Large intestine (tissue), 3 donors: ENCODE measurements at regions not wholly inside any gene's neighbourhood (a gene's known extent, or its start where the extent isn't known, plus 50 kb on each side); places are given as distances from the start of the nearest gene placed in this dataset.
"Not testable (repeated sequence)": the region's sequence is repeated elsewhere in the genome, so short reads cannot be mapped to it uniquely, and the experiment has no call there.

ENCODE experiments used
- DNase-seq, 2 donors: peaks; one replicate each; pipeline versions ENCODE4 v3.0.0 to v3.0.0-alpha.2; 2013
- H3K27ac ChIP-seq: one replicate; pipeline ENCODE4 v1.5.1; 2013; ENCODE audit warnings: low read length
- H3K27me3 ChIP-seq: 2 replicates; pipeline ENCODE4 v1.6.1; 2013; ENCODE audit warnings: low read length; ENCODE audit not compliant: control insufficient read depth, insufficient read depth
- H3K36me3 ChIP-seq: 2 replicates; pipeline ENCODE4 v1.6.1; 2013; ENCODE audit warnings: low read length; ENCODE audit not compliant: control insufficient read depth, insufficient read depth
- H3K4me1 ChIP-seq: one replicate; pipeline ENCODE4 v1.6.1; 2013; ENCODE audit warnings: low read length; ENCODE audit not compliant: control insufficient read depth, insufficient read depth
- H3K4me3 ChIP-seq: one replicate; pipeline ENCODE4 v1.5.1; 2013; ENCODE audit warnings: low read length
- H3K9me3 ChIP-seq: one replicate; pipeline ENCODE4 v1.6.1; 2013; ENCODE audit warnings: mild to moderate bottlenecking, low read depth, low read length, moderate library complexity; ENCODE audit not compliant: control insufficient read depth
- WGBS: methylation state at CpG from one replicate; pipeline ENCODE4 v1.1.5; 2013; ENCODE audit warnings: low lambda C conversion rate; ENCODE audit not compliant: insufficient coverage; 5-methylcytosine and 5-hydroxymethylcytosine counted together

GRCh38 chr1:149278156-149278555, 174.8 kb upstream of the NBPF9 start:
- not testable (repeated sequence) for H3K4me1 ChIP-seq, H3K36me3 ChIP-seq, H3K27me3 ChIP-seq, H3K27ac ChIP-seq, H3K9me3 ChIP-seq, DNase-seq, H3K4me3 ChIP-seq
- no CpG with 5 or more reads among the region's 2 CpGs for WGBS

- not testable (repeated sequence) for H3K27me3 ChIP-seq, H3K4me1 ChIP-seq, H3K36me3 ChIP-seq, H3K4me3 ChIP-seq, DNase-seq, H3K9me3 ChIP-seq, H3K27ac ChIP-seq
These were observed 175.7 kb upstream of the NBPF9 start for GRCh38 chr1:149279015-149279414.

GRCh38 chr1:149279512-149279911, 176.2 kb upstream of the NBPF9 start:
- DNase-seq, H3K4me1 ChIP-seq, H3K36me3 ChIP-seq, H3K27me3 ChIP-seq, H3K9me3 ChIP-seq, H3K4me3 ChIP-seq, H3K27ac ChIP-seq: not testable (repeated sequence)
- no CpG with 5 or more reads among the region's 2 CpGs for WGBS

- H3K36me3 ChIP-seq, DNase-seq, H3K27me3 ChIP-seq, H3K4me1 ChIP-seq, H3K9me3 ChIP-seq, H3K27ac ChIP-seq, H3K4me3 ChIP-seq: not testable (repeated sequence)
- no CpG with 5 or more reads among the region's 4 CpGs for WGBS
These were observed 181.4 kb upstream of the NBPF9 start for GRCh38 chr1:149284773-149285172.

- no CpG with 5 or more reads among the region's 14 CpGs for WGBS
- H3K4me1 ChIP-seq, DNase-seq, H3K36me3 ChIP-seq, H3K27ac ChIP-seq, H3K27me3 ChIP-seq, H3K9me3 ChIP-seq, H3K4me3 ChIP-seq: not testable (repeated sequence)
These were observed 181.9 kb upstream of the NBPF9 start for GRCh38 chr1:149285205-149285604.

GRCh38 chr1:149285638-149286037, 182.3 kb upstream of the NBPF9 start:
- WGBS, result no CpG with 5 or more reads among the region's 38 CpGs
- not testable (repeated sequence) for DNase-seq, H3K27ac ChIP-seq, H3K27me3 ChIP-seq, H3K4me1 ChIP-seq, H3K4me3 ChIP-seq, H3K9me3 ChIP-seq, H3K36me3 ChIP-seq

- H3K4me1 ChIP-seq, H3K27ac ChIP-seq, H3K9me3 ChIP-seq, DNase-seq, H3K36me3 ChIP-seq, H3K27me3 ChIP-seq, H3K4me3 ChIP-seq: not testable (repeated sequence)
- WGBS, result no CpG with 5 or more reads among the region's 1 CpG
These were observed 185.2 kb upstream of the NBPF9 start for GRCh38 chr1:149288580-149288979.

- not testable (repeated sequence) for H3K4me3 ChIP-seq, H3K36me3 ChIP-seq, H3K9me3 ChIP-seq, H3K4me1 ChIP-seq, DNase-seq, H3K27me3 ChIP-seq, H3K27ac ChIP-seq
- WGBS, result no CpG with 5 or more reads among the region's 3 CpGs
These were observed 174.2 kb upstream of the NBPF19 start for GRCh38 chr1:149300478-149301218.

- not testable (repeated sequence) for DNase-seq, H3K27me3 ChIP-seq, H3K9me3 ChIP-seq, H3K36me3 ChIP-seq, H3K4me3 ChIP-seq, H3K4me1 ChIP-seq, H3K27ac ChIP-seq
- WGBS, result no CpG with 5 or more reads among the region's 4 CpGs
These were observed 173.6 kb upstream of the NBPF19 start for GRCh38 chr1:149301282-149301681.

- H3K27me3 ChIP-seq, H3K9me3 ChIP-seq, DNase-seq, H3K4me1 ChIP-seq, H3K4me3 ChIP-seq, H3K27ac ChIP-seq, H3K36me3 ChIP-seq: not testable (repeated sequence)
- WGBS, result no CpG with 5 or more reads among the region's 2 CpGs
These were observed 170.0 kb upstream of the NBPF19 start for GRCh38 chr1:149304796-149305195.

GRCh38 chr1:149307640-149308039, 167.2 kb upstream of the NBPF19 start:
- DNase-seq, result not testable (repeated sequence)

More at GRCh38 chr1:149307640-149308039, 167.2 kb upstream of the NBPF19 start:
- not testable (repeated sequence) for H3K4me1 ChIP-seq, H3K4me3 ChIP-seq, H3K27ac ChIP-seq, H3K9me3 ChIP-seq, H3K36me3 ChIP-seq, H3K27me3 ChIP-seq
- WGBS, result no CpG with 5 or more reads among the region's 8 CpGs
